ENCODE measurements at regions not wholly inside any gene's neighbourhood (a gene's known extent, or its start where the extent isn't known, plus 50 kb on each side); places are given as distances from the start of the nearest gene placed in this dataset.

GRCh38 chr10:83538047-83538446, 601.3 kb upstream of the GHITM start:
- FAIRE-seq (no peak), ATAC-seq (no peak), DNase-seq (ENCODE audit: low read depth in 1 of 2, low spot score in 1 of 2) (no peak)
- TF ChIP-seq ESRRA (IDR thresholded peaks at IDR 0.05; ENCODE audit: borderline replicate concordance, low read length): no peak
- TF ChIP-seq ZNF302 (CRISPR knock-in tag; IDR thresholded peaks at IDR 0.05): no peak
- no peak for TF ChIP-seq JUNB (IDR thresholded peaks at IDR 0.05)
- no peak for TF ChIP-seq ZSCAN20 (CRISPR knock-in tag; IDR thresholded peaks at IDR 0.05)
- TF ChIP-seq ZFP36 (IDR thresholded peaks at IDR 0.05; ENCODE audit: borderline replicate concordance, partially characterized antibody): no peak
- TF ChIP-seq PHF8 (IDR thresholded peaks at IDR 0.05; ENCODE audit: borderline replicate concordance, low read depth): no peak
- no peak for TF ChIP-seq GATA3 (IDR thresholded peaks at IDR 0.05; ENCODE audit: borderline replicate concordance)
- TF ChIP-seq TP53 (CRISPR knock-in tag; IDR thresholded peaks at IDR 0.05): no peak
- no peak for TF ChIP-seq POLR2A (IDR thresholded peaks at IDR 0.05; ENCODE audit: low read length)
- no peak for TF ChIP-seq NFE2L2 (conservative IDR thresholded peaks at IDR 0.05; ENCODE audit: low read length)
- TF ChIP-seq RNF2 (IDR thresholded peaks at IDR 0.05; ENCODE audit: borderline replicate concordance, low read depth): no peak
- TF ChIP-seq REST (IDR thresholded peaks at IDR 0.05): no peak
- TF ChIP-seq ZC3H11A (IDR thresholded peaks at IDR 0.05): no peak
- ChIA-PET CTCF (no interaction called here), POLR2A (no interaction called here)
- no peak overlapping the region for H3K4me2 ChIP-seq
- no peaks in the 10 kb centered on the region for H3K4me1 ChIP-seq
- H3K9me3 ChIP-seq: no peaks in the 10 kb centered on the region
- H3K4me3 ChIP-seq: no peak overlapping the region
- H3K27ac ChIP-seq: no peak overlapping the region

GRCh38 chr10:83539528-83540308, 599.6 kb upstream of the GHITM start:
- FAIRE-seq: no peak

More at GRCh38 chr10:83539528-83540308, 599.6 kb upstream of the GHITM start:
- ATAC-seq: no peak
- WGBS (ENCODE audit: missing lambda C conversion rate): 14% methylated on average over 2 of the region's 2 CpGs
- ChIA-PET CTCF (interaction anchor here (1.2 kb wide), 1 partner anchor 487 kb away, joined by 4 read pairs; no protein-coding TSS in a partner anchor), POLR2A (no interaction called here)
- Histone ChIP-seq H3K4me1 (no peaks in the 10 kb centered on the region), H3K27ac (no peak overlapping the region), H3K4me2 (no peak overlapping the region), H3K9me3 (no peaks in the 10 kb centered on the region), H3K4me3 (no peak overlapping the region)
- TF ChIP-seq CBX8 (IDR thresholded peaks at IDR 0.05) (no peak), ATOH8 (CRISPR knock-in tag; IDR thresholded peaks at IDR 0.05; ENCODE audit: low read depth) (no peak), FOSL2 (IDR thresholded peaks at IDR 0.05) (no peak), FOSL2 (CRISPR knock-in tag; IDR thresholded peaks at IDR 0.05) (no peak), HDAC2 (IDR thresholded peaks at IDR 0.05) (no peak), CHD4 (IDR thresholded peaks at IDR 0.05; ENCODE audit: borderline replicate concordance) (no peak), MYC (IDR thresholded peaks at IDR 0.05; ENCODE audit: borderline replicate concordance, low read length) (no peak), ZFP36 (IDR thresholded peaks at IDR 0.05; ENCODE audit: borderline replicate concordance, partially characterized antibody) (no peak), NFE2L2 (conservative IDR thresholded peaks at IDR 0.05; ENCODE audit: low read length) (no peak), HES2 (IDR thresholded peaks at IDR 0.05) (no peak), MAFK (IDR thresholded peaks at IDR 0.05; ENCODE audit: partially characterized antibody) (no peak), TFCP2L1 (CRISPR knock-in tag; IDR thresholded peaks at IDR 0.05) (no peak), EHF (CRISPR knock-in tag; IDR thresholded peaks at IDR 0.05) (no peak), MAX (IDR thresholded peaks at IDR 0.05) (no peak), HOXA7 (CRISPR knock-in tag; IDR thresholded peaks at IDR 0.05) (no peak), RNF2 (IDR thresholded peaks at IDR 0.05; ENCODE audit: borderline replicate concordance, low read depth) (no peak), ELK1 (IDR thresholded peaks at IDR 0.05; ENCODE audit: low read depth, low read length) (no peak), RARB (CRISPR knock-in tag; IDR thresholded peaks at IDR 0.05) (no peak), SREBF2 (IDR thresholded peaks at IDR 0.05) (no peak)
- no peak for DNase-seq (ENCODE audit: low read depth in 1 of 2, low spot score in 1 of 2)

All from A549 (cell line).